ENCODE measurements at regions not wholly inside any gene's neighbourhood (a gene's known extent, or its start where the extent isn't known, plus 50 kb on each side); places are given as distances from the start of the nearest gene placed in this dataset.
"Not testable (repeated sequence)": the region's sequence is repeated elsewhere in the genome, so short reads cannot be mapped to it uniquely, and the experiment has no call there.

- DNase-seq = no peak
These were observed 101.7 kb downstream of the BMS1 start for GRCh38 chr10:42883993-42884983.

GRCh38 chr10:42885491-42886270, 103.1 kb downstream of the BMS1 start:
- no peak for DNase-seq

- DNase-seq = no peak
These were observed 105.3 kb downstream of the BMS1 start for GRCh38 chr10:42887734-42888503.

- no peak for DNase-seq
These were observed 106.0 kb downstream of the BMS1 start for GRCh38 chr10:42888504-42889095.

GRCh38 chr10:42896735-42897134, 114.1 kb downstream of the BMS1 start:
- no peak for DNase-seq

- no peak for DNase-seq
These were observed 115.7 kb downstream of the BMS1 start for GRCh38 chr10:42898037-42898960.

- no peak for DNase-seq
These were observed 116.4 kb downstream of the BMS1 start for GRCh38 chr10:42899036-42899435.

GRCh38 chr10:42900346-42900745, 117.8 kb downstream of the BMS1 start:
- not testable (repeated sequence) for DNase-seq

- no peak for DNase-seq
These were observed 128.8 kb downstream of the BMS1 start for GRCh38 chr10:42911359-42911758.

- no peak for DNase-seq
These were observed 134.4 kb downstream of the BMS1 start for GRCh38 chr10:42916974-42917373.

- DNase-seq = no peak
These were observed 135.2 kb downstream of the BMS1 start for GRCh38 chr10:42917821-42918220.

GRCh38 chr10:42921951-42922350, 139.4 kb downstream of the BMS1 start:
- DNase-seq = no peak

- no peak for DNase-seq
These were observed 141.9 kb downstream of the BMS1 start for GRCh38 chr10:42924484-42924883.

GRCh38 chr10:42926843-42927242, 144.2 kb downstream of the BMS1 start:
- no peak for DNase-seq

- DNase-seq = no peak
These were observed 145.5 kb downstream of the BMS1 start for GRCh38 chr10:42928064-42928463.

- DNase-seq = no peak
These were observed 146.6 kb downstream of the BMS1 start for GRCh38 chr10:42929236-42929635.

- no peak for DNase-seq
These were observed 146.9 kb upstream of the RET start for GRCh38 chr10:42929993-42930392.

GRCh38 chr10:42930516-42931192, 146.2 kb upstream of the RET start:
- no peak for DNase-seq

- no peak for DNase-seq
These were observed 144.8 kb upstream of the RET start for GRCh38 chr10:42932116-42932515.

- DNase-seq = no peak
These were observed 144.0 kb upstream of the RET start for GRCh38 chr10:42932735-42933447.

All from SIG-M5 (cell line).